RWPE2 (cell line): ENCODE measurements at regions not wholly inside any gene's neighbourhood (a gene's known extent, or its start where the extent isn't known, plus 50 kb on each side); places are given as distances from the start of the nearest gene placed in this dataset.

Experiments
- ATAC-seq: fragments of 200-7000 bp; cut with Tn5 transposase; 3 replicates; pipeline ENCODE4 v1.9.1; 2021; ENCODE audit warnings: low read depth
- DNase-seq: peaks from one replicate; pipeline ENCODE4 v3.0.0-alpha.2; 2020; ENCODE audit warnings: low spot score
- H3K27ac ChIP-seq: fragments of 450-650 bp; 2 replicates; pipeline ENCODE4 v1.5.1; 2017; ENCODE audit warnings: mild to moderate bottlenecking; ENCODE audit not compliant: poor library complexity, severe bottlenecking
- H3K27me3 ChIP-seq: fragments of 250-450 bp; sonication (Bioruptor Pico); 2 replicates; pipeline ENCODE4 v1.5.1; 2021; ENCODE audit warnings: mild to moderate bottlenecking, moderate library complexity; ENCODE audit not compliant: insufficient read depth, poor library complexity, severe bottlenecking
- H3K36me3 ChIP-seq: fragments of 250-450 bp; sonication (Bioruptor Pico); 2 replicates; pipeline ENCODE4 v1.5.1; 2020; ENCODE audit warnings: low read depth, mild to moderate bottlenecking, moderate library complexity
- H3K4me1 ChIP-seq: fragments of 250-450 bp; sonication (Bioruptor Pico); 2 replicates; pipeline ENCODE4 v1.5.1; 2021; ENCODE audit warnings: mild to moderate bottlenecking, moderate library complexity; ENCODE audit not compliant: insufficient read depth, poor library complexity, severe bottlenecking
- H3K4me3 ChIP-seq: fragments of 250-450 bp; sonication (Bioruptor Pico); 2 replicates; pipeline ENCODE4 v1.5.1; 2021; ENCODE audit warnings: mild to moderate bottlenecking, moderate library complexity; ENCODE audit not compliant: severe bottlenecking
- H3K9me3 ChIP-seq: fragments of 250-450 bp; sonication (Bioruptor Pico); 2 replicates; pipeline ENCODE4 v1.5.1; 2021; ENCODE audit warnings: mild to moderate bottlenecking, moderate library complexity; ENCODE audit not compliant: severe bottlenecking
- CTCF ChIP-seq: fragments of 450-650 bp; IDR thresholded peaks from one replicate; pipeline ENCODE4 v1.5.1; 2017; ENCODE audit warnings: mild to moderate bottlenecking, moderate library complexity; ENCODE audit not compliant: poor library complexity, severe bottlenecking

GRCh38 chr1:76763738-76764137 is 103.5 kb upstream of the ST6GALNAC5 start:
- TF ChIP-seq CTCF: no peak
- no peak for ATAC-seq
- DNase-seq: no peak

GRCh38 chr1:76764638-76765454 is 102.4 kb upstream of the ST6GALNAC5 start:
- ATAC-seq (no peak), DNase-seq (no peak)
- H3K4me3 ChIP-seq: no peak overlapping the region

More at GRCh38 chr1:76763738-76764137, 103.5 kb upstream of the ST6GALNAC5 start:
- H3K27me3 ChIP-seq: no peaks in the 10 kb centered on the region
- H3K27ac ChIP-seq: no peak overlapping the region
- no peaks in the 10 kb centered on the region for H3K36me3 ChIP-seq
- H3K9me3 ChIP-seq: no peaks in the 10 kb centered on the region
- H3K4me1 ChIP-seq: no peaks in the 10 kb centered on the region
- H3K4me3 ChIP-seq: no peak overlapping the region

GRCh38 chr1:76766381-76766780 is 100.9 kb upstream of the ST6GALNAC5 start:
- no peaks in the 10 kb centered on the region for H3K4me1 ChIP-seq
- H3K4me3 ChIP-seq: no peak overlapping the region
- TF ChIP-seq CTCF: no peak
- DNase-seq (no peak), ATAC-seq (no peak)
- H3K36me3 ChIP-seq: no peaks in the 10 kb centered on the region
- peaks cover 3% of the 10 kb centered on the region for H3K27me3 ChIP-seq
- H3K9me3 ChIP-seq: no peaks in the 10 kb centered on the region
- no peak overlapping the region for H3K27ac ChIP-seq

More at GRCh38 chr1:76764638-76765454, 102.4 kb upstream of the ST6GALNAC5 start:
- no peak for TF ChIP-seq CTCF
- Histone ChIP-seq H3K27me3 (peaks cover 3% of the 10 kb centered on the region), H3K9me3 (no peaks in the 10 kb centered on the region), H3K4me1 (no peaks in the 10 kb centered on the region), H3K36me3 (no peaks in the 10 kb centered on the region), H3K27ac (no peak overlapping the region)

- no peak for TF ChIP-seq CTCF
- no peaks in the 10 kb centered on the region for H3K36me3 ChIP-seq
- peaks cover 3% of the 10 kb centered on the region for H3K27me3 ChIP-seq
- H3K4me3 ChIP-seq: no peak overlapping the region
- no peak for ATAC-seq
- no peaks in the 10 kb centered on the region for H3K9me3 ChIP-seq
- no peak overlapping the region for H3K27ac ChIP-seq
- DNase-seq: no peak
- no peaks in the 10 kb centered on the region for H3K4me1 ChIP-seq
Measured at GRCh38 chr1:76769911-76770310, 97.4 kb upstream of the ST6GALNAC5 start.

GRCh38 chr1:76770979-76771378 is 96.3 kb upstream of the ST6GALNAC5 start:
- TF ChIP-seq CTCF: no peak
- ATAC-seq: no peak
- no peaks in the 10 kb centered on the region for H3K4me1 ChIP-seq
- H3K9me3 ChIP-seq: no peaks in the 10 kb centered on the region
- no peak overlapping the region for H3K4me3 ChIP-seq
- no peaks in the 10 kb centered on the region for H3K36me3 ChIP-seq
- DNase-seq: no peak
- peaks cover 3% of the 10 kb centered on the region for H3K27me3 ChIP-seq
- no peak overlapping the region for H3K27ac ChIP-seq
